ENCODE measurements at regions not wholly inside any gene's neighbourhood (a gene's known extent, or its start where the extent isn't known, plus 50 kb on each side); places are given as distances from the start of the nearest gene placed in this dataset.

GRCh38 chr3:54021071-54021470, 101.3 kb upstream of the CACNA2D3 start:
- CTCF ChIA-PET = no interaction called here
- ATAC-seq = no peak
- no TSS peak for BruUV-seq (replicated peaks)

GRCh38 chr3:54020436-54020835, 101.9 kb upstream of the CACNA2D3 start:
- DNase-seq (ENCODE audit: low read depth, low spot score) = no peak
- no TSS peak for BruUV-seq (replicated peaks)
- Histone ChIP-seq H3K79me2 (ENCODE audit: insufficient read depth, low read length) (no peaks in the 10 kb centered on the region), H2AFZ (ENCODE audit: low read depth, low read length, poor library complexity, severe bottlenecking) (no peak overlapping the region), H3K9ac (ENCODE audit: low read length) (no peak overlapping the region), H3K27me3 (ENCODE audit: insufficient read depth, low read length) (peaks cover 3% of the 10 kb centered on the region; the same call in 1 of the 2 replicates), H3K4me2 (ENCODE audit: low read length) (no peak overlapping the region), H3K36me3 (ENCODE audit: control insufficient read depth in 1 of 2, insufficient read depth in 2 of 2, low read length in 2 of 2) (no peaks in the 10 kb centered on the region), H3K9me2 (ENCODE audit: insufficient read depth) (no peaks in the 10 kb centered on the region), H3K27ac (ENCODE audit: low read depth, low read length) (no peak overlapping the region), H4K20me1 (ENCODE audit: insufficient read depth) (no peaks in the 10 kb centered on the region), H3K4me3 (replicated peaks in 1 of 2; ENCODE audit: low read depth in 1 of 2, low read length in 2 of 2) (no peak overlapping the region), H3K4me1 (ENCODE audit: control insufficient read depth in 1 of 2, insufficient read depth in 2 of 2, low read length in 2 of 2) (no peaks in the 10 kb centered on the region), H3K9me3 (ENCODE audit: control insufficient read depth in 1 of 2, insufficient read depth in 1 of 2, low read depth in 1 of 2, low read length in 2 of 2) (no peaks in the 10 kb centered on the region)
- CTCF ChIA-PET = no interaction called here
- ATAC-seq = no peak
- POLR2A ChIA-PET = no interaction called here
- intact Hi-C loops (cut with micrococcal nuclease) = no loop called here
- RAD21 ChIA-PET (ENCODE audit: low non-redundant PET in 1 of 2, low total read pairs in 2 of 2, uncharacterized antibody in 2 of 2, unreplicated experiment in 2 of 2) = no interaction called here
- TF ChIP-seq EGR1 (IDR thresholded peaks at IDR 0.05; ENCODE audit: low read depth) (no peak), EZH2phosphoT487 (IDR thresholded peaks at IDR 0.05; ENCODE audit: borderline replicate concordance) (no peak), YY1 (IDR thresholded peaks at IDR 0.05; ENCODE audit: extremely low read depth, insufficient replicate concordance, low read depth, low read length) (no peak), MAX (IDR thresholded peaks at IDR 0.05) (no peak), FOSL1 (IDR thresholded peaks at IDR 0.05; ENCODE audit: low read depth) (no peak), ZNF274 (IDR thresholded peaks at IDR 0.05; ENCODE audit: low read depth, low read length) (no peak), ATF3 (IDR thresholded peaks at IDR 0.05) (no peak), EZH2 (IDR thresholded peaks at IDR 0.05) (no peak), TCF7L2 (IDR thresholded peaks at IDR 0.05; ENCODE audit: borderline replicate concordance, extremely low read depth, insufficient read depth, insufficient read length) (no peak), CEBPB (IDR thresholded peaks at IDR 0.05; ENCODE audit: low read depth) (no peak), SP1 (IDR thresholded peaks at IDR 0.05; ENCODE audit: low read depth) (no peak), SIN3A (IDR thresholded peaks at IDR 0.05; ENCODE audit: low read depth) (no peak), ZBTB33 (IDR thresholded peaks at IDR 0.05; ENCODE audit: extremely low read depth, insufficient replicate concordance, low read length) (no peak)

More at GRCh38 chr3:54021071-54021470, 101.3 kb upstream of the CACNA2D3 start:
- no peak overlapping the region for H3K4me2 ChIP-seq (ENCODE audit: low read length)
- H3K9ac ChIP-seq (ENCODE audit: low read length) = no peak overlapping the region
- H3K27me3 ChIP-seq (ENCODE audit: insufficient read depth, low read length) = peaks cover 3% of the 10 kb centered on the region; the same call in 1 of the 2 replicates
- H3K27ac ChIP-seq (ENCODE audit: low read depth, low read length) = no peak overlapping the region
- intact Hi-C loops (cut with micrococcal nuclease) = no loop called here
- no peaks in the 10 kb centered on the region for H3K79me2 ChIP-seq (ENCODE audit: insufficient read depth, low read length)
- ChIA-PET RAD21 (ENCODE audit: low non-redundant PET in 1 of 2, low total read pairs in 2 of 2, uncharacterized antibody in 2 of 2, unreplicated experiment in 2 of 2) (no interaction called here), POLR2A (no interaction called here)
- no peak for DNase-seq (ENCODE audit: low read depth, low spot score)
- no peak for TF ChIP-seq ZFX (IDR thresholded peaks at IDR 0.05)
- TF ChIP-seq ZNF274 (IDR thresholded peaks at IDR 0.05; ENCODE audit: low read depth, low read length) = no peak
- no peak for TF ChIP-seq MAX (IDR thresholded peaks at IDR 0.05)
- no peak for TF ChIP-seq ATF3 (IDR thresholded peaks at IDR 0.05)
- no peak for TF ChIP-seq YY1 (IDR thresholded peaks at IDR 0.05; ENCODE audit: extremely low read depth, insufficient replicate concordance, low read depth, low read length)
- no peak for TF ChIP-seq POLR2A (IDR thresholded peaks at IDR 0.05; ENCODE audit: borderline replicate concordance, extremely low read depth, insufficient read depth, insufficient read length)
- TF ChIP-seq SRF (IDR thresholded peaks at IDR 0.05; ENCODE audit: low read depth) = no peak
- no peak for TF ChIP-seq JUND (IDR thresholded peaks at IDR 0.05)
- no peak for TF ChIP-seq SIN3A (IDR thresholded peaks at IDR 0.05; ENCODE audit: low read depth)
- H3K36me3 ChIP-seq (ENCODE audit: control insufficient read depth in 1 of 2, insufficient read depth in 2 of 2, low read length in 2 of 2) = no peaks in the 10 kb centered on the region
- no peaks in the 10 kb centered on the region for H4K20me1 ChIP-seq (ENCODE audit: insufficient read depth)
- no peaks in the 10 kb centered on the region for H3K9me2 ChIP-seq (ENCODE audit: insufficient read depth)
- H3K4me3 ChIP-seq (replicated peaks in 1 of 2; ENCODE audit: low read depth in 1 of 2, low read length in 2 of 2) = no peak overlapping the region
- no peaks in the 10 kb centered on the region for H3K9me3 ChIP-seq (ENCODE audit: control insufficient read depth in 1 of 2, insufficient read depth in 1 of 2, low read depth in 1 of 2, low read length in 2 of 2)
- H2AFZ ChIP-seq (ENCODE audit: low read depth, low read length, poor library complexity, severe bottlenecking) = no peak overlapping the region
- no peaks in the 10 kb centered on the region for H3K4me1 ChIP-seq (ENCODE audit: control insufficient read depth in 1 of 2, insufficient read depth in 2 of 2, low read length in 2 of 2)
